WTC11 (cell line): ENCODE measurements at regions not wholly inside any gene's neighbourhood (a gene's known extent, or its start where the extent isn't known, plus 50 kb on each side); places are given as distances from the start of the nearest gene placed in this dataset.
"Not testable (repeated sequence)": the region's sequence is repeated elsewhere in the genome, so short reads cannot be mapped to it uniquely, and the experiment has no call there.

ENCODE experiments used
- ESRRA ChIP-seq: sonication (generic); formaldehyde crosslinking; IDR thresholded peaks from 2 replicates; pipeline ENCODE4 v1.8.1; 2022; ENCODE audit warnings: mild to moderate bottlenecking, missing genetic modification reagents, borderline replicate concordance
- FOXJ3 ChIP-seq: sonication (generic); formaldehyde crosslinking; IDR thresholded peaks from 2 replicates; pipeline ENCODE4 v1.9.0; 2021; ENCODE audit warnings: missing genetic modification reagents, mild to moderate bottlenecking, borderline replicate concordance
- FOXK1 ChIP-seq: sonication (generic); formaldehyde crosslinking; IDR thresholded peaks from 2 replicates; pipeline ENCODE4 v1.8.0; 2022; ENCODE audit warnings: mild to moderate bottlenecking, moderate library complexity, missing genetic modification reagents
- NR2C2 ChIP-seq: sonication (generic); formaldehyde crosslinking; IDR thresholded peaks from 2 replicates; pipeline ENCODE4 v1.8.0; 2022; ENCODE audit warnings: mild to moderate bottlenecking, missing genetic modification reagents
- SMAD4 ChIP-seq: sonication (generic); formaldehyde crosslinking; IDR thresholded peaks from 2 replicates; pipeline ENCODE4 v1.8.0; 2022; ENCODE audit warnings: mild to moderate bottlenecking, missing genetic modification reagents
- ZNF232 ChIP-seq: sonication (generic); formaldehyde crosslinking; IDR thresholded peaks from 2 replicates; pipeline ENCODE4 v1.8.0; 2022; ENCODE audit warnings: mild to moderate bottlenecking, missing genetic modification reagents
- TF ChIP-seq, protein P1 (sequence below): fragments of 200-600 bp; IDR thresholded peaks from 2 replicates; pipeline ENCODE4 v1.8.0; 2022; ENCODE audit warnings: antibody characterized with exemption
- TF ChIP-seq, protein P2 (sequence below): sonication (generic); formaldehyde crosslinking; IDR thresholded peaks from 2 replicates; pipeline ENCODE4 v1.8.1; 2023; ENCODE audit warnings: mild to moderate bottlenecking, missing genetic modification reagents
- TF ChIP-seq, protein P3 (sequence below): fragments of 250-450 bp; sonication (Bioruptor Pico); IDR thresholded peaks from 2 replicates; pipeline ENCODE4 v2.1.2; 2022; ENCODE audit warnings: mild to moderate bottlenecking, moderate library complexity

DNA sequence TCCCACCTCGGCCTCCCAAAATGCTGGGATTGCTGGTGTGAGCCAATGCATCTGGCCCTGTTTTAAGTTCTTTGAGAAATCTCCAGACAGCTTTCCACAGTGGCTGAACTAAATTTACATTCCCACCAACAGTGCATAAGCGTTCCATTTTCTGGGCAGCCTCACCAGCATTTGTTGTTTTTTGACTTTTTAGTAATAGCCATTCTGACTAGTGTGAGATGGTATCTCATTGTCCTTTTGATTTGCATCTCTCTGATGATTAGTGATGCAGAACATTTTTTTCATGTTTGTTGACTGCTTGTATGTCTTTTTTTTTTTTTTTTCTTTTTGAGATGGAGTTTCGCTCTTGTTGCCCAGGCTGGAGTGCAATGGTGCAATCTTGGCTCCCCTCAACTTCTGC lies 117.4 kb upstream of the TBX3 start:
- TF ChIP-seq, protein P1, sequence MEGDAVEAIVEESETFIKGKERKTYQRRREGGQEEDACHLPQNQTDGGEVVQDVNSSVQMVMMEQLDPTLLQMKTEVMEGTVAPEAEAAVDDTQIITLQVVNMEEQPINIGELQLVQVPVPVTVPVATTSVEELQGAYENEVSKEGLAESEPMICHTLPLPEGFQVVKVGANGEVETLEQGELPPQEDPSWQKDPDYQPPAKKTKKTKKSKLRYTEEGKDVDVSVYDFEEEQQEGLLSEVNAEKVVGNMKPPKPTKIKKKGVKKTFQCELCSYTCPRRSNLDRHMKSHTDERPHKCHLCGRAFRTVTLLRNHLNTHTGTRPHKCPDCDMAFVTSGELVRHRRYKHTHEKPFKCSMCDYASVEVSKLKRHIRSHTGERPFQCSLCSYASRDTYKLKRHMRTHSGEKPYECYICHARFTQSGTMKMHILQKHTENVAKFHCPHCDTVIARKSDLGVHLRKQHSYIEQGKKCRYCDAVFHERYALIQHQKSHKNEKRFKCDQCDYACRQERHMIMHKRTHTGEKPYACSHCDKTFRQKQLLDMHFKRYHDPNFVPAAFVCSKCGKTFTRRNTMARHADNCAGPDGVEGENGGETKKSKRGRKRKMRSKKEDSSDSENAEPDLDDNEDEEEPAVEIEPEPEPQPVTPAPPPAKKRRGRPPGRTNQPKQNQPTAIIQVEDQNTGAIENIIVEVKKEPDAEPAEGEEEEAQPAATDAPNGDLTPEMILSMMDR: not testable (repeated sequence)
- TF ChIP-seq SMAD4 (CRISPR knock-in tag); NR2C2 (CRISPR knock-in tag); FOXJ3 (CRISPR knock-in tag); ZNF232; ESRRA (CRISPR knock-in tag); FOXK1 (CRISPR knock-in tag): not testable (repeated sequence)
- TF ChIP-seq, protein P2, sequence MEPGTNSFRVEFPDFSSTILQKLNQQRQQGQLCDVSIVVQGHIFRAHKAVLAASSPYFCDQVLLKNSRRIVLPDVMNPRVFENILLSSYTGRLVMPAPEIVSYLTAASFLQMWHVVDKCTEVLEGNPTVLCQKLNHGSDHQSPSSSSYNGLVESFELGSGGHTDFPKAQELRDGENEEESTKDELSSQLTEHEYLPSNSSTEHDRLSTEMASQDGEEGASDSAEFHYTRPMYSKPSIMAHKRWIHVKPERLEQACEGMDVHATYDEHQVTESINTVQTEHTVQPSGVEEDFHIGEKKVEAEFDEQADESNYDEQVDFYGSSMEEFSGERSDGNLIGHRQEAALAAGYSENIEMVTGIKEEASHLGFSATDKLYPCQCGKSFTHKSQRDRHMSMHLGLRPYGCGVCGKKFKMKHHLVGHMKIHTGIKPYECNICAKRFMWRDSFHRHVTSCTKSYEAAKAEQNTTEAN (CRISPR knock-in tag): not testable (repeated sequence)
- TF ChIP-seq, protein P3, sequence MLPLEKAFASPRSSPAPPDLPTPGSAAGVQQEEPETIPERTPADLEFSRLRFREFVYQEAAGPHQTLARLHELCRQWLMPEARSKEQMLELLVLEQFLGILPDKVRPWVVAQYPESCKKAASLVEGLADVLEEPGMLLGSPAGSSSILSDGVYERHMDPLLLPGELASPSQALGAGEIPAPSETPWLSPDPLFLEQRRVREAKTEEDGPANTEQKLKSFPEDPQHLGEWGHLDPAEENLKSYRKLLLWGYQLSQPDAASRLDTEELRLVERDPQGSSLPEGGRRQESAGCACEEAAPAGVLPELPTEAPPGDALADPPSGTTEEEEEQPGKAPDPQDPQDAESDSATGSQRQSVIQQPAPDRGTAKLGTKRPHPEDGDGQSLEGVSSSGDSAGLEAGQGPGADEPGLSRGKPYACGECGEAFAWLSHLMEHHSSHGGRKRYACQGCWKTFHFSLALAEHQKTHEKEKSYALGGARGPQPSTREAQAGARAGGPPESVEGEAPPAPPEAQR: not testable (repeated sequence)
